K562 (cell line): ENCODE measurements at regions not wholly inside any gene's neighbourhood (a gene's known extent, or its start where the extent isn't known, plus 50 kb on each side); places are given as distances from the start of the nearest gene placed in this dataset.

Experiments
- ATAC-seq: fragments of 200-7000 bp; cut with Tn5 transposase; 3 replicates; pipeline ENCODE4 v1.9.1; 2020; ENCODE audit warnings: moderate library complexity
- BruUV-seq: library from RNA; stranded (reverse); fragments of 400-500 nt; replicated peaks from 2 replicates; lab custom pipeline; 2021; lab: Mats Ljungman, UMichigan
- CTCF ChIA-PET: fragments of 300-600 bp; formaldehyde crosslinking; extraction: SDS; loops from one replicate; lab custom pipeline; 2021; ENCODE audit warnings: low intra/inter-chr PET ratio; lab: Yijun Ruan, JAX
- POLR2A ChIA-PET: fragments of 300-600, 350-650 bp; sonication (Branson Sonifier 250); formaldehyde crosslinking; extraction: SDS; loops from one replicate; lab custom pipeline; 2021; ENCODE audit warnings: antibody characterized with exemption, inconsistent platforms; lab: Yijun Ruan, JAX
- DNase-seq, 4 experiments: peaks; one replicate each; pipeline versions ENCODE4 v3.0.0 to v3.0.0-alpha.2; 2011 to 2018; ENCODE audit warnings: low spot score in 3 of 4, mixed read lengths in 3 of 4; ENCODE audit errors: extremely low read depth in 1 of 4
- FAIRE-seq: peaks from 2 replicates; lab custom pipeline; 2011; peaks lifted over from hg19 to GRCh38; lab: Jason Lieb, UNC
- H2AFZ ChIP-seq: 2 replicates; pipeline ENCODE4 v1.6.0; 2011; ENCODE audit warnings: low read depth, low read length, control low read depth, inconsistent platforms
- H3K27ac ChIP-seq: fragments of 200-600 bp; 3 replicates; pipeline ENCODE4 v1.8.0; 2011; ENCODE audit warnings: low read depth, mild to moderate bottlenecking, control low read depth, inconsistent platforms, low read length, moderate library complexity, mixed read lengths; ENCODE audit errors: extremely low read depth
- H3K27me3 ChIP-seq, 2 experiments: fragments of 300-600 bp in 1 of 2; 2 replicates in 1 of 2; 3 replicates in 1 of 2; pipeline versions ENCODE4 v1.6.0 to v1.8.0; 2011; ENCODE audit warnings: inconsistent platforms in 2 of 2, low read length in 2 of 2, mild to moderate bottlenecking in 1 of 2, mixed read lengths in 1 of 2, moderate library complexity in 1 of 2; ENCODE audit not compliant: control insufficient read depth in 2 of 2, insufficient read depth in 2 of 2
- H3K36me3 ChIP-seq: fragments of 300-600 bp; 3 replicates; pipeline ENCODE4 v1.8.0; 2011; ENCODE audit warnings: mild to moderate bottlenecking, low read length, inconsistent platforms; ENCODE audit not compliant: control insufficient read depth, insufficient read depth
- H3K4me1 ChIP-seq, 2 experiments: fragments of 200-600 bp in 1 of 2; replicated peaks in 1 of 2; 2 replicates in 1 of 2; 3 replicates in 1 of 2; pipeline versions ENCODE4 v1.5.1 to v1.8.0; 2011; ENCODE audit warnings: inconsistent platforms in 2 of 2, low read length in 2 of 2, mild to moderate bottlenecking in 1 of 2, mixed read lengths in 1 of 2, moderate library complexity in 1 of 2; ENCODE audit not compliant: control insufficient read depth in 2 of 2, insufficient read depth in 2 of 2
- H3K4me2 ChIP-seq: 2 replicates; pipeline ENCODE4 v1.6.1; 2011; ENCODE audit warnings: low read length, control low read depth, inconsistent platforms, mixed read lengths; ENCODE audit not compliant: insufficient read depth
- H3K4me3 ChIP-seq: fragments of 200-600 bp; sonication (generic), shearing (Covaris generic); 2 replicates; pipeline ENCODE4 v1.5.1; 2016; ENCODE audit warnings: control low read depth, inconsistent platforms
- H3K79me2 ChIP-seq: fragments of 200-600 bp; 3 replicates; pipeline ENCODE4 v1.8.0; 2011; ENCODE audit warnings: low read length, inconsistent platforms; ENCODE audit not compliant: control insufficient read depth, insufficient read depth
- H3K9ac ChIP-seq, 2 experiments: 2 replicates each; pipeline versions ENCODE4 v1.6.0 to v1.6.1; 2011; ENCODE audit warnings: low read depth in 2 of 2, low read length in 2 of 2, control low read depth in 1 of 2, inconsistent platforms in 1 of 2, mild to moderate bottlenecking in 1 of 2, mixed read lengths in 1 of 2; ENCODE audit not compliant: insufficient read depth in 1 of 2
- H3K9me1 ChIP-seq: one replicate; pipeline ENCODE4 v1.6.0; 2011; ENCODE audit warnings: inconsistent platforms, mild to moderate bottlenecking, low read length, moderate library complexity; ENCODE audit not compliant: control insufficient read depth, insufficient read depth
- H3K9me3 ChIP-seq: replicated peaks from 2 replicates; pipeline ENCODE4 v1.5.1; 2011; ENCODE audit warnings: low read depth, low read length, inconsistent platforms; ENCODE audit not compliant: control insufficient read depth, insufficient read depth
- H4K20me1 ChIP-seq: replicated peaks from 2 replicates; pipeline ENCODE4 v1.6.1; 2011; ENCODE audit warnings: low read length, inconsistent platforms, mixed read lengths; ENCODE audit not compliant: control insufficient read depth, insufficient read depth
- CHD1 ChIP-seq: fragments of 200-600 bp; sonication (generic); IDR thresholded peaks from one replicate; pipeline ENCODE4 v1.6.1; 2012; ENCODE audit warnings: mild to moderate bottlenecking, moderate library complexity, low read length, inconsistent platforms
- KAT2B ChIP-seq: IDR thresholded peaks from one replicate; pipeline ENCODE4 v1.6.1; 2012; ENCODE audit warnings: low read depth, mild to moderate bottlenecking, control low read depth, inconsistent platforms, low read length, moderate library complexity
- KDM5B ChIP-seq: fragments of 200-600 bp; sonication (generic); IDR thresholded peaks from 2 replicates; pipeline ENCODE4 v1.6.1; 2012; ENCODE audit warnings: low read depth, mild to moderate bottlenecking, moderate library complexity, low read length, control low read depth, inconsistent platforms; ENCODE audit not compliant: insufficient replicate concordance
- MCM3 ChIP-seq: fragments of 450-650 bp; IDR thresholded peaks from 2 replicates; pipeline ENCODE4 v1.6.1; 2016
- NCOA1 ChIP-seq: fragments of 450-650 bp; IDR thresholded peaks from 2 replicates; pipeline ENCODE4 v1.6.1; 2016; ENCODE audit warnings: low read depth
- PATZ1 ChIP-seq: fragments of 250-450 bp; sonication (Bioruptor Pico); IDR thresholded peaks from 2 replicates; pipeline ENCODE4 v1.5.0; 2020; ENCODE audit warnings: mild to moderate bottlenecking, borderline replicate concordance
- PHB ChIP-seq: fragments of 250-450 bp; sonication (Bioruptor Pico); IDR thresholded peaks from 2 replicates; pipeline ENCODE4 v1.5.0; 2021
- POLR3G ChIP-seq: IDR thresholded peaks from 2 replicates; pipeline ENCODE4 v1.6.1; 2011; ENCODE audit not compliant: insufficient read length, insufficient replicate concordance; ENCODE audit errors: extremely low read depth
- PYGO2 ChIP-seq: fragments of 450-650 bp; IDR thresholded peaks from 2 replicates; pipeline ENCODE4 v1.6.1; 2016; ENCODE audit warnings: mild to moderate bottlenecking, missing genetic modification characterization, moderate library complexity, missing compliant biosample characterization
- SAFB ChIP-seq: fragments of 200-400 bp; formaldehyde crosslinking; IDR thresholded peaks from 2 replicates; pipeline ENCODE4 v1.6.1; 2017; ENCODE audit warnings: low read depth, low read length, borderline replicate concordance
- SIX5 ChIP-seq, 2 experiments: IDR thresholded peaks; 2 replicates each; pipeline ENCODE4 v1.6.1; 2011; ENCODE audit warnings: low read length in 2 of 2, borderline replicate concordance in 1 of 2, low read depth in 1 of 2, mild to moderate bottlenecking in 1 of 2, moderate library complexity in 1 of 2; ENCODE audit not compliant: insufficient read depth in 1 of 2
- TRIM28 ChIP-seq: fragments of 450-650 bp; IDR thresholded peaks from 2 replicates; pipeline ENCODE4 v1.6.1; 2017
- WGBS: fragments of 100-300 bp; shearing (Covaris generic); methylation state at CpG from one replicate; pipeline ENCODE4 v1.1.6; 2016; ENCODE audit warnings: low coverage, mixed read lengths; ENCODE audit not compliant: insufficient coverage; ENCODE audit errors: missing lambda C conversion rate; 5-methylcytosine and 5-hydroxymethylcytosine counted together
- in situ Hi-C: fragments of 300-500 bp; cut with MboI; formaldehyde crosslinking; loops from 4 replicates; pipeline ENCODE4 v1.15.0; 2018; ENCODE audit warnings: inconsistent platforms, mixed read lengths
- intact Hi-C: fragments of 100-400 bp; cut with micrococcal nuclease; formaldehyde crosslinking; loops from 2 replicates; pipeline ENCODE4 v1.14.2; 2022

GRCh38 chr13:44117816-44118215 is 238.1 kb downstream of the LACC1 start:
- Histone ChIP-seq H2AFZ (no peak overlapping the region), H3K36me3 (no peaks in the 10 kb centered on the region), H4K20me1 (no peaks in the 10 kb centered on the region), H3K4me1 (no peaks in the 10 kb centered on the region), H3K4me2 (no peak overlapping the region), H3K79me2 (no peaks in the 10 kb centered on the region), H3K9ac (no peak overlapping the region), H3K9me1 (no peaks in the 10 kb centered on the region), H3K27ac (no peak overlapping the region), H3K9me3 (no peaks in the 10 kb centered on the region), H3K27me3 (no peaks in the 10 kb centered on the region), H3K4me3 (no peak overlapping the region)
- ATAC-seq (no peak), DNase-seq (no peak), FAIRE-seq (no peak)
- WGBS = 0% methylated on average over 2 of the region's 2 CpGs
- POLR2A ChIA-PET = interaction anchor here (0.9 to 1.2 kb wide), 2 partner anchors 9 to 16 kb away, joined by 3 read pairs; no protein-coding TSS in a partner anchor
- intact Hi-C loops = no loop called here
- no TSS peak for BruUV-seq
- CTCF ChIA-PET = no interaction called here
- TF ChIP-seq PATZ1 (no peak), SIX5 (IDR thresholded peaks at IDR 0.05; ENCODE audit: borderline replicate concordance in 1 of 2, insufficient read depth in 1 of 2, low read depth in 1 of 2, low read length in 2 of 2) (no peak), PHB (CRISPR knock-in tag) (no peak), MCM3 (no peak), KDM5B (no peak), CHD1 (no peak), PYGO2 (tag) (no peak), NCOA1 (no peak), SAFB (no peak), POLR3G (no peak), KAT2B (no peak), TRIM28 (no peak)
- in situ Hi-C loops = no loop called here
